ENCODE measurements at regions not wholly inside any gene's neighbourhood (a gene's known extent, or its start where the extent isn't known, plus 50 kb on each side); places are given as distances from the start of the nearest gene placed in this dataset.
"Not testable (repeated sequence)": the region's sequence is repeated elsewhere in the genome, so short reads cannot be mapped to it uniquely, and the experiment has no call there.

DNA sequence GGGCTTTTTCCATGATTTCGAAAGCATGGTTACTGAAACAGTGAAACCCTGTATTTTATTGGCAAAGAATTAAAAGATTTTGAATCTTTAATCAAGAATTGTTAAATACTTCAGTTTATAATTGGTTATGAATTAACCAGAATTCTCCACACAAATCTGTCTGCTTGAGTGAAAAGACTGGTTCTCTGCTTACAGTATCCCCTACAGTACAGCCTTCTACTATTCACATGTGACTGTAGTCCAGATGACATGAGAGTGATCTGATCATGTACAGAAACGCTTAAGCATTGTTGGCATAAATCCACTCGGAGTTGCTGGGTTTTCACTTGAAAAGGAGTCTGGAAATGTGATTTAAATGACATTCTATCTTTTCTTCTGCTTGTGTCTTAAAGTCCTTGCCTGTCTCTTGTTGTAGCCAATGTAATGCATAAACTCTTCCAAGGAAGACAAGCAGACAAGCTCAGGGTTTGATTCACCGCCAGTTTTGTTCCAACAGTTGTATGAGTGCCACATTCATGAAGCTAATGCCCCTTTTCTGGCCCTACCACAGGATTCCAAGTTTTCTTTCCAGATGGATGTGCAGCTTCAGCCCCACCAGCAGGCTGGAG lies 222.0 kb upstream of the LRIG3 start:
- DNase-seq (ENCODE audit: low read depth), result no peak

DNA sequence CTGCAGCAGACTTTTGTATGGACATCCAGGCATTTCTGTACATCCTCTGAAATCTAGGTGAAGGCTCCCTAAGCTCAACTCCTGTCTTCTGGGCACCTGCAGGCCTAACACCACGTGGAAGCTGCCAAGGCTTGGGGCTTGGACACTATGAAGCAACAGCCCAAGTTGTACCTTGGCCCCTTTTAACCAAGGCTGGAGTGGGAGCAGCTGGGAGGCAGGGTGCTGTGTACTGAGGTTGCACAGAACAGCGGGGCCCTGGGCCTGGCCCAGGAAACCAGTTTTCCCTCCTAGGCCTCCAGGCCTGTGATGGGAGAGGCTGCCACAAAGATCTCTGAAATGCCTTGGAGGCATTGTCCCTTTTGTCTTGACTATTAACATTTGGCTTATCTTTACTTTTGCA lies 214.4 kb upstream of the LRIG3 start:
- DNase-seq (ENCODE audit: low read depth), result no peak

DNA sequence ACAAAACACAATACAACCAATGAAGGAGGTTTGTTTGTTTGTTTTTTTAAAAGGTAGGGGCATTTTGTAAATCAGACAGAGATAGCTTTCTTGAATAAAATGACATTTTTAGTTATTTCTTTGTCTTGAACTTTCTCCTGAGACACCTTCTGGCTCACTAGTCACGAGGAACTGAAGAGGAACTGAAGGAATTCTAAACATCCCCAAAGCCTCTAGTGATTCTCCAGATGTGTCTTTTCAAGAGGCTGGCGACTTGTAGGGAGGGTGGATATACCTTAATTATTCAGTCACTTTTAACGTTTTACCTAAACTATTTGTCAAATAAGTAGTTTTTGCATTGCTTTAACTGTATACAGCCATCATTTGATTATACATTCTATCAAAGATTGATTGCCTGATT lies 211.2 kb upstream of the LRIG3 start:
- no peak for DNase-seq (ENCODE audit: low read depth)

DNA sequence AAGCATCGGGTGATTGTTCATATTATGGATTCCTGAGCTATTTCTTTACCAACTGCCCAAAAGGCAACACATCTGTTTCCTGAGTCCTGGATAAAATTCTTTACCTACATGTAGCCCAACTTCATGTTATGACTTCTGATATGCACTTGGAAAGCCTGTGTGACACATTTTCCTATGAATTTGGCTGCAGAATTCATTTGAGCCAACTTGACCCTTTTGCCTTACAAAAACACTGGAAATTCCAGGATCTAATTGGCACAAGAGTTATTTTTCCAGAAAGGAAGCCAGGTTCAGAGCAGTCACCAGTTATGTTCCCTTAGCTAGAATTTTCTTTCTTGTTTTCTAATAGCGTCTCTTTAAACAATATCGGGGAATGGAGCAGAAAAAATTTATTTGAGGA lies 202.5 kb upstream of the LRIG3 start:
- DNase-seq (ENCODE audit: low read depth), result no peak

DNA sequence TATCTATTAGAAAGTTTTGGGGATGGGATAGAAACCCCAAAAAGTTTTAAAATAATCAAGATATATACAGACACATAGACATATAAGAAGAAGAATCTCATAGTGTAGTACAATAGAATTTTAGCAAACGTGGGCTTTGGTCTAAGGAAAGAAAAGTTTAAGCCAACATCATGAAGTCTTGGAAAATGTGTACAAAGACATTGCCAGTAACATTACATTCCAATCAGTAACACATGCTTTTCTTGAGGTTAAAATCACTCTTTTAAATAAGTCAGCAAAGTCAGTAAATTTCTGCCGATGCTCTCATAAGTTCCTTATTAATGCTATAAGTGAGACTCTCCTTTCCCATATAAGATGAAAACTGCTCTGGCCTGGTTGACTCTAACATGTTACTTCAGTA lies 201.1 kb upstream of the LRIG3 start:
- no peak for DNase-seq (ENCODE audit: low read depth)

GRCh38 chr12:59119676-59120075 lies 199.4 kb upstream of the LRIG3 start:
- DNase-seq (ENCODE audit: low read depth), result no peak

- DNase-seq (ENCODE audit: low read depth), result no peak
Measured at GRCh38 chr12:59118356-59118755, 198.1 kb upstream of the LRIG3 start.

GRCh38 chr12:59115995-59116394 lies 195.7 kb upstream of the LRIG3 start:
- no peak for DNase-seq (ENCODE audit: low read depth)

DNA sequence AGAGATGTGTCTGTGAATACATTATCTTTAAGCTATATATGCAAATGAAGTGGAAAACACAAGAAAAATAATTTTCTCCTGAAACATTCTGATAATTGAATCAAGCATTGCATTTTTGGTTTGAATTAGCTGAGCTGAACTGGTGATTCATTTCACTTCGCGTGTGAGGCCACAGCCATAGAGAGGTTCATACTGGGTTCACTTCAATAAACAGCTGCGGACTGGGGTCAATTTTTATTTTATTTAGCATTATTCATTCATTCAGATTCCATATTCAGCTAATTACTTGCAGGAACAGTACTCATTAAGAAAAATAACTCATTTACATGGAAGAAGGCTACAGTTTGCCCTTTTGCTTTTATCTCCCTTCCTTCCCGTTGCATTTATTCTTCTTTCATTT lies 195.2 kb upstream of the LRIG3 start:
- DNase-seq (ENCODE audit: low read depth), result no peak

GRCh38 chr12:59113831-59114615 lies 193.7 kb upstream of the LRIG3 start:
- DNase-seq (ENCODE audit: low read depth), result no peak

DNA sequence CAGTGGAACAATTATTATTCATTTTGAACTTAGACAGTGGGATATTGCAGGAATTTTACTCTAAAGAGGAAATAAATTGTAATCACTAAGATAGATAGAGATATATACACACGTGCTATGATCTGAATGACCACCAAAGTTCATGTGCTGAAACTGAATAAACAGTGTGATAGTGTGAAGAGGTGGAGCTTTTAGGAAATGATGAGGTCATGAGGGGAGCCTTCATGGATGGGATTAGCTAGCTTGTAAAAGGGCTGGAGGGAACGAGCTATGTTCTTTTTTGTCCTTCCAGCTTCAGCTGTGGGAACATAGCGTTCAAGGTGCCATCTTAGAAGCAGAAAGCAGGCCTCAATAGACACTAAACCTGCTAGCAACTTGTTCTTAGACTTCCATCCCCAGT lies 191.5 kb upstream of the LRIG3 start:
- DNase-seq (ENCODE audit: low read depth), result no peak

GRCh38 chr12:59108516-59108915 lies 188.2 kb upstream of the LRIG3 start:
- DNase-seq (ENCODE audit: low read depth), result not testable (repeated sequence)

GRCh38 chr12:59100585-59100984 lies 180.3 kb upstream of the LRIG3 start:
- DNase-seq (ENCODE audit: low read depth), result no peak

- no peak for DNase-seq (ENCODE audit: low read depth)
Measured at GRCh38 chr12:59097876-59098275, 177.6 kb upstream of the LRIG3 start.

- no peak for DNase-seq (ENCODE audit: low read depth)
Measured at GRCh38 chr12:59096246-59096645, 175.9 kb upstream of the LRIG3 start.

DNA sequence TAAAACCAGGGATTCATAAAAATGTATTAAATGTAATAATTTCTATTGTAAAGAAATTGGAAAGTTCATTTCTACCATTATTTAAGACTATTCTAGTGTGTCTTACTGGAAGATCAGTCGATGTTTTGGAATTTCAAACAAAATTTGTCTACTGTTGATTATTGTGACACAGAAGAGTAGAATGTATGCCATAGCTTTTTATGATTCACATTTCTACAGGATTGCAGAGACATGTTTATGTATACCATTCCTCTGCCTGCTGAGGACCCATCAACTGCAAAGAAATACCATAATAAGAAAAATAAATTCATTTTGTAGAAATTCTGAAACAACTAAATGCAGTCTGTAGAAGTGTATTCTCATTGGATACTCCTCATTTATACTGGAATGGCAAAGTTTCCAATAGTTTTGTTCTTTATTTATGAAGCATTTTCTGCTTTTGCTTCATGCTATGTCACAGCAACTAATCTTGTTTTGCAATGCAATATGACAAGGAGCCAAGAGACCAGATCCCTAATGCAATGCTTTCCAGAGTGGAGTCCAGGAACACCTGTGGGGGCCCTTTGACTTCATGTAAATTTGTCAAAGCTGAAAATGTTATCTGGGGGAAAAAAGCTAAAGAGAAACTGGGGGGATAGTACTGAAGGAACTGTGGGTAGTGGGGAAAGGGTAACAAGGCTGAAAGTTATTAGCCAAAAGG lies 172.9 kb upstream of the LRIG3 start:
- no peak for DNase-seq (ENCODE audit: low read depth)

GRCh38 chr12:59088673-59089072 lies 168.4 kb upstream of the LRIG3 start:
- no peak for DNase-seq (ENCODE audit: low read depth)

GRCh38 chr12:59087691-59088090 lies 167.4 kb upstream of the LRIG3 start:
- no peak for DNase-seq (ENCODE audit: low read depth)

DNA sequence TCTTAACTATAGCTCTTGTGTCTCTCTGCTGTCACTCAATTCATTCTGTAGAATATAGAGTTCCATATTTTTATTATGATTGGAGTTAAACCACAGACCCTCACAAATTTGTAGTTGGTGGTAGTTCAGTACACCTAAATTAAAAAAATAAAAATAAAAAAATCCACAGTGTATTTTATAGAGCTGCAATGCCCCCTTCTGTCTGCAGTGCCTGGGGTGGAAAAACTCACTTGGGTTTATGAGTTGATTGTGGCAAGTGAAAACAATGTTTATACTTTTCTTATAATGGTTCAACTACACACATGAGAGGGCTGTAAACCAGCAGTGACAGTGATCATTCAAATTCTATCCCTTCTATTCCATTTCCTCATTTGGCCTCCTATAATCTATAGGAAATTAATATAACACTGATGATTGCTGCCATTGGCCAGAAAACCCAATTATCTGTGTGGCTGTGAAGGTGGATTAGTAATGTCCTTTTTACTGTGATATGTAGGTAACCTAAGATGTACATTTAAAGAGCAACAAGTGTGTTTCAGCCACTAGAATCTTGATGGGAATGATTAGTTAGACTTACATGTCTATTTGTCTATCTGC lies 166.9 kb upstream of the LRIG3 start:
- DNase-seq (ENCODE audit: low read depth), result no peak

GRCh38 chr12:59086126-59086525 lies 165.8 kb upstream of the LRIG3 start:
- DNase-seq (ENCODE audit: low read depth), result no peak

GRCh38 chr12:59085690-59086089 lies 165.4 kb upstream of the LRIG3 start:
- no peak for DNase-seq (ENCODE audit: low read depth)

GRCh38 chr12:59084511-59085375 lies 164.4 kb upstream of the LRIG3 start:
- DNase-seq (ENCODE audit: low read depth), result no peak

All from stimulated activated CD8-positive, alpha-beta memory T cell treated with anti-CD3 and anti-CD28 coated beads, Interleukin-7, amount 100 ng/mL, for 24 hours (primary cell).